Suppressor macrophage treated with lipopolysaccharide for 4 hours (primary cell): ENCODE measurements at regions not wholly inside any gene's neighbourhood (a gene's known extent, or its start where the extent isn't known, plus 50 kb on each side); places are given as distances from the start of the nearest gene placed in this dataset.

Source experiments
- DNase-seq: peaks from one replicate; pipeline ENCODE4 v3.0.0-alpha.2; 2020

DNA sequence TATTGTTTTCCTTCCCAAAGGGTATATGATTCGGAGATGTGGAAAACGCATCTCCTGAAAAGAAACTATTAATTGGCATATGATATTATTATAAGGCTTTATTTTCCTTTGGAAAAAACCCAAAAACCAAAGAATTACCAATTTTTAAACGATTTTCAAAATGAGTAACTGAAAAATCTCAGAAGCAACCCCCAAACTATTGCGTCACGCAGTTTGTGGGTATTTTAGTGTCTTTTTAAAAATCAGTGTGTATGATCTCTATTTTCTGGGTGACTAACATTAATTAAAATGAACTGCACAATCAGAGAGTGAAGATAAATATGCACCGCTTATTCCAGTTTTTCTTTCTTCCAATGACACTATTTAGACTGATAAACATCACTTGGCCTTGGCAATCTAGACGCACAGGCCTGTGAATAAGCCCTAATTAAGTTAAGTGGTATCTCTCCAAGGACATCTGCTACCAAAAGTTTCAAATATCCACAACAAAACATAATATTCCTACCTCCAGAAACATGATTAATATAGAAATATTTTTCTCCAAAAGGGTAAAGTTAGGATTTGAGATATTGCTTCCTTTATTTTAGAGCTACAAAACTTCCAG lies 511.5 kb upstream of the FAM241A start:
- no peak for DNase-seq

DNA sequence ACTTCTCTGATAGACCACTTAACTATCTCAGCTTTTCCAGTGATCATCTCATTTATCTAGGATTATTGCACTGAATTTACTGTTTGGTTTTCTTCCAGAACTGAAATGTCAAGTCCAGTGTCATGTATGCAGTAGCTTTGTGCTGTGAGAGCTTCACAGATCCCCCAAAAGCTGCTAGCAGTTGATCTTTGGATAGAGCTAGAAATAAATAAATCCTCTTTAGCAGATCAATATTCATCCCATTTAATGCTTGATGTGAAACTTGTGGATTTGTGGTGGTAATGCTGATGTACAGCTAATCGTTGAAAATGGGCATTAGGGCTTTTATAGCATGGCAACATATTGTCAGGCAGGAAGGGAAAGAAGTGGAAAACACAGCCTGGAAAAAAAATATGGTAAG lies 509.6 kb upstream of the FAM241A start:
- no peak for DNase-seq

DNA sequence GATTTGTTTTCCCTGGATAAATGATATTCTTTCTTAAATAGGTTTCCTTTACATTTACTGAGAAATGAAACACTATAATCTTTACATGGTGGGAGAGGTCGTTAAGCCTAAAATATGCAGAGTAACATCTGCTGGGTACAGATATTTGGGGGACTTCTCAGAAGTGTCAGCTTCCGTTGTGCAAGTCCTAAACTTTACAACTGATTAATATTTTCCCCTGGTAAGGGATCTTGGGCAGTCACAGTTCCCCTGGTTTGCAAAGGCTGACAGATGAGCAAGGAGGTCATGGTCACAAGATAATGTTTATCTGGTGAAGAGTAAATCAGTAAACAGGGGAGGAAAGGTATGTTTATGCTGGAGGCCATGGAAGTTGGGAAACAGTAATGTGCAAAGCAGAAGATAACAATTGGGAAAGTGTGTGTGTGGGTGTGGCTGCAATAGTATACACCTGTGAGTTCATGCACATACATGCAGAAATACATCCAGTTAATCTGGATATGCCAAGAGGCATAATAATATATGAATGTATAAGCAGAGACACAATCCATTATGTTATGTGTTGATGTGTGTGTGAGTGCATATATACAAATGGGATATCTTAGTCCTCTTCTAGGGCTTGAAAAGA lies 508.2 kb upstream of the FAM241A start:
- DNase-seq, result no peak

DNA sequence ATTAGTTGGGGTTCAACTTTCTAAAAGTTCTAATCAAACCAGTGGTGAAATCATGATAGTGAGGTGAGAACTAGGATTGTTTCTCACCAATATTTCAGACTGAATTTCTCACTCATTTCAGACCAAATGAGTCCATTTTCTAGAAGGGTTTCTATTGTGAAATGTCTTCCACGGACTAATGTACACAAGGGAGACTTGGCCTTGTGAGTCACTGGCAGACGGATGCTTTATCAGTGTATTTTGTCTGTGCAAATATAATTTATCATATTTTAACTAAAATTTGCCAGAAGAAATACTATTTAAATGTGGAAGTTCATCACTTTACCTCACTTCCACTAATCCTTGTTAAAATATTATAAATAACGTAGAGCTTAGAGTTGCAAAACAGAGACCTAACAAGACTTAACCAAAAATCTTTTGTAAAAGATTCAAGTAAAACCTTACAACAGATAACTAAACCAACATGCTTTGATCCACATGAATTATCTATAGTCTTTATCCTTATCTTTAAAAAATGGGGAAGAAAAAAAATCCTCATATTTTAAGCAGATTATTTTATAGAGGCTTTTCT lies 506.0 kb upstream of the FAM241A start:
- no peak for DNase-seq

DNA sequence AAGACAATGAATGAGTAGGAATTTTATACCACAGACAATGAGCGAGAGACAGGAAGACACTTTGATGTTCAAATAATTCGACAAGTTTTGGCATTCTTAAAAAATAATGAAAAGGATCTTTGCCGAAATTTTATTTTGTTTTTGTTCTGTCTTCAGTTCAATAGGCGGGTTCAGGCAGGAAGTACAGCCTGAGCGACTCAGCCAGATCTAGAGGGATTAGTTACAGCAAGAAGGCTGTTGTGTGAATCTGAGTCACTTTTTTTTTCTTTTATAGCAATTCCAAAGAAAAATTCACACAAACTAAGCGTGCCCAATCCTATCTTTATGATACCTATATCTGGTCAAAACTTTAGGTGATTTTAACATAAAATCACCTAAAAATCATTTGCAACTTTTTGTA lies 505.4 kb upstream of the FAM241A start:
- no peak for DNase-seq

DNA sequence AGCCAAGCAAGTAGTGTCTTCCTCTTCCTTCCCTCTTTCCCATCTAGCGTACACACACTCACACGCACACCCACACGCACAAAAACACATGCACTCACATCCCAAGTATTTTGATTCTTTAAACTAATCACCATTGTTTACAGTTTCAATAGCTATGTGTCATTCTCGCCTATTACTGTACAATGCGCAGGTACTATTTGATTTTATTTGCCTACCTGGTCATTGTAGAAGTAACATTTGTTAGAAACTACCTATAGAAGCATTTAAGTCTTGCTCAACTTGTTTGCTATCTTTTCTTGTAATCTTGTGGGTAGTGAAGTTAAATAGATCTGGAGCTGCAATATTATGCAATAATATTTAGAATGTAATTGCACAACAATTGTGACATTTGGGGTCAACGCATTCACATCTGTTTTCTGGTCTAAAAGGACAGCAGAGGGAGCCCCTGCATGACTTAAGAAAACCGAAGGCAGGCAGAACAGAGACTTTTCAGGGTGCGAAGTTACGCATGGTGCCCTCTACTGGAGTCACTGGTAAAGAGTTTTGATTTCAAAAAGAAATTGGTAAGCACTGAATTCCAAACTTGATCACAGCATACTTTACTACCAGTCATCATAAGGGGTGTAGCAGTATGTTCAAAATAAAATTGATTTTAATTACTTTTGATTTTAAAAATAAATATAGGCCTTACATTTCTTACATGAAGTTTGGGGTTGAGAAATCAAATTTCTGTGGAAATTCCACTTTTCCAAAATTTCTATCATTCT lies 503.3 kb upstream of the FAM241A start:
- DNase-seq, result peak; percentile 87

DNA sequence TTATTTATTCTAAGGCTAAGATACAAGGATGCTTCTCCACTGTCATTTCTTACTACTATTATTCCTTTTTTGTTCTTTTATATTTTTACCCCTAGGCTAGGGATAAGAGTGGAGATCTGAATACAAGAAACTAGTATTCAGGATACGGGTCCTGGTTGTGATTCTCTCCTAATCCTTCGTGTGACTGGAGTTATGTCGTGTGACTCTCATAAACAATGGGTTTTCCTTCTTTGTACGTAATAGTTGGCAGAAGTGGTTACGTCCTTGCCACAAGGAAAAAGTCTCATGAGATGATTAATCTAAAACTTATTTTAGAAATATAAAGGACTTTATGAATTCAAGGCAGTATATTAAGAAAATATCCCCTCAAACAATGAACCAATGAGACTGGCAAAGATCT lies 497.2 kb upstream of the FAM241A start:
- no peak for DNase-seq

DNA sequence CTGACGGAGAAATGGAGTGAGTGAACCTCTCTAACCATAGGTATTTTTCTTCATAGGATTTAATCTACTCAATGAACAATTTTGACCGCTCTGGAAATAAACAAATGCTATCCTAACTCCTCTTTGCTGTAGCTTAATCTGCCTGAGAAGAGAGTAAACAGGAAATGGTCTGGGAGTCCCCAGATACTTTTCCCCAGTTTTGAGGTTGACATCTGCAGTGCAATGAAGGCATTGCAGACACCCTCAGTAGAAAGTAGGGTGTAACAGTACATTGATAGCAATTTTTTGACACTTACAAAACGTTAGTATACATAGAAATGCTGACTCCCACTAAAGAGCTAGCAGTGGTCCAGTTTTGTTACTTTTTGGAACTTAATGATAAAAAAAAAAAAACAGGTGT lies 495.9 kb upstream of the FAM241A start:
- DNase-seq, result no peak

DNA sequence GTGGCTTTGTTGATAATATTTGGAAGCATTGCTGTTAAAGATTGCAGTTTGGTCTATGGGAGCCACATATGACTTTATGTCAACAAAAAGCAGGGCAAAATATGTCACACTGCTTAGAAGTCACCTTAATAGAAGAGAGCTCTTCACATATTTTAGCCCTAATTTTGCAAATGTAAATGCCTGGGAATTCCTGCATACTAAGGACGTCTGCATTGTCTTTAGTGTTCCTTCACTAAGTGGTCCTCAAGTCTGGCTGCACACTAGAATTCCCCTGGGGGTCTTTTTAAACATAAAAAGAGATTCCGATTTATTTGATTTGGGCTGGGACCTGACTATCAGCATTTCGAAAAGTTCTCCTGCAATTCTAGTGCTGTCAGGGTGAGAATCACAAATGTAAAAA lies 495.1 kb upstream of the FAM241A start:
- no peak for DNase-seq

DNA sequence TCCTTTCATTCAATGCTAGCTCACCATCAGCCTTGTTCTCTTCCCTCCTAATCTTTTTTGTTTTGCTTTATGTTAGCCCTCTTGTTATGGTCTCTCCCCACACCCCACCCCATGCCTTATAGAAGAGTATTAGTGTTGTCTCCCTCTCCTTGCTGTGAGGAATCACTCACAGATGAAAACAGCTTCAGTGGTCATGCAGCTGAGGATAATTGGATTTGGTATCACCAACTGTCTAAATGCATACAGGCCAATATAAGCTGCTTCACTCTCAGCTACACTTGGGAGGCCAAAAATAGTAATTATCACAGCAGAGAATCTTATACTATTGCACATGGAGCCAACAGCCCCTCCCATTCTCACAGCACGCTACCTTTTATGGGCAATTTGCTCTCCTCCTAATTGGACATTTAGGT lies 494.6 kb upstream of the FAM241A start:
- DNase-seq, result no peak

DNA sequence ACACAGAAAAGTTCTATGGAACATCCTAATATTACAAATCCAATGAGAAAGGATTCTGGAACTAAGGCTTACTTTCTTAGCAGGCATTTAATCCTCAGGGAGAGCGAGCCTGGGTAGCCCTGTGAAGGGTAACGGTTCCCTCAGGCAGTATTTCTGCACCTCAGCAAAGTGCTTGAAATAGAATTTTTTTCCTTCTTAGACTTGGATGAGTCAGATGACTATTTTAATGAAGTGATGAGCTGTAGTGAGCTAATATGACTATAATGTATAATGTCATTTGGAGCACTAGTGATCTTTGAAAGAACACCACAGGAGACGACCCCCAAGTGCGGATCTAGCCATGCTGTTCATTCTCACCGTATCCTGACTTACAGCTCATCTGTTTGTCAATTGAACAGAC lies 493.0 kb upstream of the FAM241A start:
- DNase-seq, result no peak

DNA sequence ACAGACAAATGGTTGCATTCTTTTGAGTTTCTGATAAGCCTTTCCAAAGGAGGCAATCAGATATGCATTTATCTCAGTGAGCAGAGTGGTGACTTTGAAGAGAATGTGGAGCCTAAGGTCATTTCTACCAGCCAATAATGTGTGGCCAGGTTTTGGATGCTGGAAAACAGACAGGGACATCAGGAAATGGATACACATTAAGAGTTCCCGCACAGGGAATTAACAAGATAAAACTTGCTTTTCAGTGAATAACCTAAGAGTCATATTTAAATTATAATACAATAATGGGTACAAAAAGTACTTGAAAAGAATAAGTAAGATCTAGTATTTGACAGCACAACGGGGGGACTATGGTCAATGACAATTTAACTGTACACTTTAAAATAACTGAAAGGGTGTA lies 492.3 kb upstream of the FAM241A start:
- DNase-seq, result no peak

DNA sequence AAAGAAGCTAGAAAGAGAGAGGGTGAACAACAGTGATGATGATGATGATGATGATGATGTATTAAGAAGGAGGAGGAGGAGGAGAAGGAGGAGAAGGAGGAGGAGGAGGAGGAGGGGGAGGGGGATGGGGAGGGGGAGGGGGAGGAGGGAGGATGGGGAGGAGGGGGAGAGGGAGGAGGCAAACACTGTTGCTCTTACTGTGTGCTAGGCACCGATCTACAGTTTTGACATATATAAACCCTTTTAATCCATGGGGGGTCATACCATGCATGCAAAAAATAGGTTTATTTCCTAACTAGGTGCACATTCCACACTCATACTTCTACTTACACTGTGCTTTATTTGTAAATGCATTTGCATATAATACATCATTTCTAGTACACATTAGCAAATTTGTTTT lies 482.8 kb upstream of the FAM241A start:
- no peak for DNase-seq

DNA sequence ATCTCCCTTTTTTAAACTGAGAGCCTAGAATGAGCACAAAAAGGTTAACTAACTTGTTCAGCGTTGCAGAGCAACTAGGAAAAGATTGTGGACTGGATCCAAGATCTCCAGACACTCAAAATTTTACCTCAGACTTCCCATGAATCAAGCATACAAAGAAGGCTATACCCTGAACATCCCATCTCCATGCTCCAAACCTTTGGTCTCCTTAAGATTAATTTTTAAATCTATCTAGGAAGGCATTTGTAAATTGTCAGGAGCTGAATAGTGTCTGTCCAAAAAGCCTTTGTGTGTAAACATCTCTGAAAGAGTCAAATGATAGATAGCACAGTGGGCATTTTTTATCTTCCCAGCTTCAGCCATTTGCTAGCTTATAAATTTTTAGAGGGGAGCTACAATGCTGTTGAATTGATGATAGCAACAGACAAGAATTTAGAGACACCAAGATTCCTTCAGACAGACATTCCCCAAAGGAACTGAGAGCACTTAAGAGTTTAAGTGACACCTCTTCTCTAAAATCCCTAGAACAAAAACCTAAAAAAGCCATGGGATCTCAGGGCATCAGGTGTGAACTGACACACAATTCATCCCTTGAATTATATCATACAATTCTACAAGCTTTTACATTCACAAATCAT lies 480.8 kb upstream of the FAM241A start:
- no peak for DNase-seq

DNA sequence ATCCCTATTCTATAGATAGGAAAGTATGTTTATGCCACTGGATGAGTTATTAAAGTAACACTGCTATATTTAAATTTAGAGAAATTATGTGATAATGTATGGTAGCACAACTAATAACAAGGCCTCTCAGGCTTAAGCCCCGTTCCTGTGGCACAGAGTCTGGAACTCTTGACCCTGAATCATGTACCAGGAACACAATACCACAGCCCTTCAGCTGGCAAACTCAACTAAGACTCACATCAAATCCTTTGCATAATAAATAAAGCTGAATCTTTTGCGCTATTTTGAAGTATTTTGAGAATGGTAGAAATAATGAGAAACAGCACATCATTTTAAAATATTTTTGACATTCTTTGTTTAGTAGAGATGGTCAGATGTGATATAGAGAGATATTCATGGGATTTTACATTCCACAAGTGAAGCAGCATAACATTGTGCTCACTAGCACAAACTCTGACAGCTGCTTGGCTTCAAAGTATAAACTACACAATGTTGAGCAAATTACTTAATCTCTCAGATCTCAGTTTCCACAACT lies 478.4 kb upstream of the FAM241A start:
- DNase-seq, result no peak

DNA sequence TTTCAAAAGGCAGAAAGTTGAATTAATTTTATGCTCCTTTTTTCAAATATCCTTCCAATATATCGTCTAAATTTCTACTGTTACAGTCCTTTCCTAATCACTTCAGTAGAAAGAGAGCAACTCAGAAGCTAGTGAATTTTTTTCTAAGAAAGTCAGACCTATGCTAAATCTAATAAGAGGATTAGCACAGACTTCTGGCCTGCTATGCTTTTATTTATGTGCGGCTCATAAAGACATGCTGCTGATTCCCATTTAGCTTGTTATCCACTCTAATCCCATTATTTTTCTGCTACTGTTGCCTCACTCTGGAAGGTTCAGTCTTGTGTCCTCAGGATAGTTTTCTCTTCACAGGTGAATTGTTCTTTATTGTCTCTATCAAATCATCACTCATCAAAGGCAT lies 473.5 kb upstream of the FAM241A start:
- no peak for DNase-seq

DNA sequence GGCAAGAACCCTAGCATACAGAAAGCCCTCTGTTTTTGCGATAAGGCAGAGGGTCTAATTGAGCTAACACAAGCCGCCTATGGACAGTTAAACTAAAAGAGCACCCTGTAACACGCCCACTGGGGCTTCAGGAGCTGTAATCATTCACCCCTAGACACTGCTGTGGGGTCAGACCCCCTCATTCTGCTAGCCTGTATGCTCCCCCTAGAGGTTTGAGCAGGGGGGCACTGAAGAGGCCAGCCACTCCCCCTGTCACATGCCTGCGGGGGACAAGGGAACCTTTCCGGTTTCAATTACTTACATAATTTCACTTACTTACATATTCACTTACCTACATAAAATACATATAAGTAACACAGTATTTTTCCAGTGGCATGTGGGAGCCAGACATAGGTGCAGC lies 469.5 kb upstream of the FAM241A start:
- no peak for DNase-seq

DNA sequence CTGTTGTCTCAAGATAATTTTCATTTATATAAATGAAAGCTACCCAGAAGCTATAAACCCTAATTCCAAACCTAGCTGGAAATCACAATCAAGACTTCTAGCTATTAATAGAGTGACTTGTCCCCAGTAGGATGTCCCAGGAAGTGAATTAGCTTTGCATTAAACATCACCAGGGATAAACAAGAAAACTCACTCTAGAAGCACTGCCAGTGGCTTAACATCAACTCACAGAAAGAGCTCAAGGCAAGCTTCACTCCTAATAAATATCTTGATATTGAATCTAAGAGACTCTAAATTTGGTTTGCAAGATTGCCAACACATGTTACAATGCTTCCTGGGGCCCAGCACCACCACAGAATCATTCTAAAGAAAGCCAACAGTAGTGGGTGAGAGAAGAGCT lies 468.7 kb upstream of the FAM241A start:
- DNase-seq, result no peak

DNA sequence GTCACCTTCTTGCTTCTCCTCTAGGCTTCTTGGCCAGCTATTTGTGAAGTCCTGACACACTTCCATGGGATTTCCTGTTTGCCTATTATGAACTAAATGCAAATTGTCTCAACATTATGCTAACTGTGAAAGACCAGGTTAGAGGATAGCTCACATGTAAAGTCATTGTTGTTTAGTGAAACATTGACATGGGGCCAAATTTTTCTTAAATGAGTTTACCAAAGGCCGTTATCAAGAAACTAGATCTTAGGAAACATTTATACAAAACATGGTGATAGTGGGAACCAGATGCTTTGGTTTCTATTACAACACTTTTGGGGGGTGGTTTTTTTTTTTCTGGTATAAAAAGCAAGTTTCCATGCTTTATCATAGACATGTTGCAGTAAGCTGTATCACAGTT lies 466.8 kb upstream of the FAM241A start:
- DNase-seq, result no peak

DNA sequence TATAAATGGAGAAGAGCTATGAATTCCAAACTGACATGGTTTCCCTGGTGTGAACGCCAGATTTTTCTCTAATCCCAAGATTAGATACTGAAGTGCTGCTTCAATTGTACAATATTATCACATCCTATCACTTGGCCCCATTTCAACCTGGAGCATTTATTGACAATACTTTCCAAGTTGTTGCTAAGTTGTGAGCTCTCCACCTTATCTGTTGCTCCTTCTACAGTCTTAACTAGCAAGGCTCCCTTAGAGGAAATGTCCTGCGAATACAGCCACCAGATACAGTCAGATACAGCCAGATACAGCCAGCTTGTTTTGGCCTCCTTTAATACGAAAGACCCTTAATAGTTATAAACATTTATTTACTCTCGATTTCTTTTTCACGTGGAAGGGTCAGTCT lies 466.3 kb upstream of the FAM241A start:
- DNase-seq, result no peak

DNA sequence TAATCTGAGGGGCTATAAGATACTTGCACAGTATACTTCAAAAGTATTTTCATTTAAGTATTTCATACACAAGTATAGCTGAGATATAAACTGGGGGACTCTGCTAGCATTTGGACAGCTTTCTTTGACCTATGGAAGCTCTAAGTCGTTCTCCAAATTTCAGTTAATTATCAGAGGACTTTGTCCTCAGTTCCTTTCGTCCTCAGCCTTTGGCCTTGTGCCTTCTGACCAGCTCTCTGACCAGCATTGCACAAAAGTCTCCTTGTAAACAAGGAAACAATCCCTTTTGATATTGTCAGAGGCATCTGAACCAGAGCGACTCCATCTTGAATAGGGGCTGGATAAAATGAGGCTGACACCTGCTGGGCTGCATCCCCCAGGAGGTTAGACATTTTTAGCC lies 464.0 kb upstream of the FAM241A start:
- no peak for DNase-seq

DNA sequence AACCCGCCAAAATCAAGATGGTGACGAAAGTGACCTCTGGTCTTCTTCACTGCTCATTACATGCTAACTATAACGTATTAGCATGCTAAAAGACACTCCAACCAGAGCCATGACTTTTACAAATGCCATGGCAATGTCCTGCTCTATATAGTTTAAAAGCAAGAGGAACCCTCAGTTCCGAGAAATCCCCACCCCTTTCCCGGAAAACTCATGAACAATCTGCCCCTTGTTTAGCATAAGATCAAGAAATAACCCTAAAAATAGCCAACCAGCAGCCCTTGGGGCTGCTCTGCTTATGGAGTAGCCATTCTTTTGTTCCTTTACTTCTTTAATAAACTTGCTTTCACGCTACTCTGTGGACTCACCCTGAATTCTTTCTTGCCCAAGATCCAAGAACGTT lies 463.5 kb upstream of the FAM241A start:
- DNase-seq, result no peak

DNA sequence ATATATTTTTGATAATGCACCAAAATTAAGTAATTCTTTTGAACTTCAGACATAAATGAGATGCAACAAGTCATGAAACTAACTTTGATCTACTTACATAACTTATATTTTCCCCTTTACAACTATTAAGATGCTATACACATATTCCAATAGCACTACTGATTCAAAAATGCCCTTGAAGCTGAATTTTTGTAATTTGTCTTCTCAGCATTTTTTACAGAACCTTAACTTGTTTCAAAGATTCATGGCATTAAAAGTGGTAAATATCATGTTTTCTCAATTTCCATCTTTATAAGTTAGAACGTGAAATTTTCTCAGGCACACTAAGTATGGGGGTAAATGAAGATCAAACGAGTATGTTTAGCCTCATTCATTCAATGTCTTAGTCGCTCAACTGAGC lies 460.0 kb upstream of the FAM241A start:
- no peak for DNase-seq

DNA sequence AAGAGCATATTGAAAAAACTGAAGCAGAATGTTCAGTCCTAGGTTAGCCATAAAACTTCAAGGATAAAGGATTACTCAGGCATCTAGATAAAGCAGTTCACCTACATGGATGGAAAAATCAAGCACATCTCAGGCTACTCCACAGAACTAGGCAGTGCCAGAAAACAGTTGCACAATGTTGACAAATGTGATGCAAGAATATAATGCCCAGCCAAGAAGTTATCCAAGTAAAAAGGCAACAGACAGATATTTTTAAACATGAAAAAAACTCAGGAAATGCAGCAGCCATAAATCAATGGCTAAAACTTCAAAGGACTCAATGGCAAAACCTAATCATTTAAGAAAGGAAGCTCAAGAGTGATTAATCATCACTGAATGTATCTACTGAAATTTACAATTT lies 456.0 kb upstream of the FAM241A start:
- no peak for DNase-seq
